OCI-LY1 (cell line): ENCODE measurements at regions not wholly inside any gene's neighbourhood (a gene's known extent, or its start where the extent isn't known, plus 50 kb on each side); places are given as distances from the start of the nearest gene placed in this dataset.

Source experiments
- EZH2 ChIP-seq: fragments of 200-600 bp; sonication (generic), shearing (Covaris generic); IDR thresholded peaks from 2 replicates; pipeline ENCODE4 v1.8.0; 2017; ENCODE audit warnings: borderline replicate concordance, mixed run types, mild to moderate bottlenecking, antibody characterized with exemption, low read length, moderate library complexity, mixed read lengths
- TF ChIP-seq, protein P1 (sequence below): fragments of 200-600 bp; sonication (generic), shearing (Covaris generic); IDR thresholded peaks from 2 replicates; pipeline ENCODE4 v1.5.1; 2017; ENCODE audit warnings: mild to moderate bottlenecking, antibody characterized with exemption, low read length, moderate library complexity, mixed read lengths

DNA sequence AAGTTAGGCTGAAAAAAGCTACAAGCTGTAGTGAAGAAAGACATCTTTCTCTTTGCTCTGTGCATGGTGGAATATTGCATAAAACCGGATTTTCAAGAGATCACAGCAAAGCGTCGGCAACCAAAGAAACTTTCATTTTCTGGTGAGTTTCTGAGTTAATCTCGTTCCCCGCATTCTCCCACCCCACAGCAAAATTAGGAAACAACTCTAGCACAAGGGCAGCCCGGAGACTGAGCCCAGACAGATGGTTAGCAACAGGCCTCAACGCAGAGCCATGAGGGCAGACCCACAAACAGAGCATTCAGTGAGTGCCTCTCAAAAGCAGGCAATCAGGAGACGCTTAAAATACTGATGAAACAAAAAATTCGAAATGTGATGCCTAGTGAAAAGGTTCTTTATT, 396.1 kb upstream of the KLF6 start:
- TF ChIP-seq, protein P1, sequence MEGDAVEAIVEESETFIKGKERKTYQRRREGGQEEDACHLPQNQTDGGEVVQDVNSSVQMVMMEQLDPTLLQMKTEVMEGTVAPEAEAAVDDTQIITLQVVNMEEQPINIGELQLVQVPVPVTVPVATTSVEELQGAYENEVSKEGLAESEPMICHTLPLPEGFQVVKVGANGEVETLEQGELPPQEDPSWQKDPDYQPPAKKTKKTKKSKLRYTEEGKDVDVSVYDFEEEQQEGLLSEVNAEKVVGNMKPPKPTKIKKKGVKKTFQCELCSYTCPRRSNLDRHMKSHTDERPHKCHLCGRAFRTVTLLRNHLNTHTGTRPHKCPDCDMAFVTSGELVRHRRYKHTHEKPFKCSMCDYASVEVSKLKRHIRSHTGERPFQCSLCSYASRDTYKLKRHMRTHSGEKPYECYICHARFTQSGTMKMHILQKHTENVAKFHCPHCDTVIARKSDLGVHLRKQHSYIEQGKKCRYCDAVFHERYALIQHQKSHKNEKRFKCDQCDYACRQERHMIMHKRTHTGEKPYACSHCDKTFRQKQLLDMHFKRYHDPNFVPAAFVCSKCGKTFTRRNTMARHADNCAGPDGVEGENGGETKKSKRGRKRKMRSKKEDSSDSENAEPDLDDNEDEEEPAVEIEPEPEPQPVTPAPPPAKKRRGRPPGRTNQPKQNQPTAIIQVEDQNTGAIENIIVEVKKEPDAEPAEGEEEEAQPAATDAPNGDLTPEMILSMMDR: no peak
- no peak for TF ChIP-seq EZH2
